Endothelial cell of umbilical vein (primary cell): ENCODE measurements at regions not wholly inside any gene's neighbourhood (a gene's known extent, or its start where the extent isn't known, plus 50 kb on each side); places are given as distances from the start of the nearest gene placed in this dataset.

Source experiments
- BruUV-seq: library from RNA; stranded (reverse); fragments of 400-500 nt; replicated peaks from 2 replicates; lab custom pipeline; 2021; lab: Mats Ljungman, UMichigan
- CTCF ChIA-PET: fragments of 300-600, 350-600 bp; sonication (Branson Sonifier 250); formaldehyde crosslinking; loops from one replicate; lab custom pipeline; 2021; ENCODE audit warnings: antibody characterized with exemption, inconsistent platforms; lab: Charles Lee
- POLR2A ChIA-PET: fragments of 300-600, 350-600 bp; sonication (Branson Sonifier 250); formaldehyde crosslinking; loops from one replicate; lab custom pipeline; 2021; ENCODE audit warnings: antibody characterized with exemption, inconsistent platforms; lab: Charles Lee
- DNase-seq: peaks from one replicate; pipeline ENCODE4 v3.0.0-alpha.2; 2011; ENCODE audit warnings: low read depth, low spot score
- FAIRE-seq: peaks from 2 replicates; lab custom pipeline; 2011; peaks lifted over from hg19 to GRCh38; lab: Jason Lieb, UNC
- H2AFZ ChIP-seq: 2 replicates; pipeline ENCODE4 v1.6.0; 2012; ENCODE audit warnings: low read depth, low read length, control low read depth, inconsistent platforms
- H3K27ac ChIP-seq: 2 replicates; pipeline ENCODE4 v1.5.1; 2011; ENCODE audit warnings: low read depth, mild to moderate bottlenecking, control low read depth, low read length, moderate library complexity; ENCODE audit not compliant: insufficient read depth
- H3K27me3 ChIP-seq, 2 experiments: 2 replicates each; pipeline versions ENCODE4 v1.6.0 to v1.6.1; 2011; ENCODE audit warnings: low read length in 2 of 2, mixed read lengths in 1 of 2; ENCODE audit not compliant: control insufficient read depth in 2 of 2, insufficient read depth in 2 of 2
- H3K36me3 ChIP-seq, 2 experiments: 2 replicates in 1 of 2; 3 replicates in 1 of 2; pipeline ENCODE4 v1.5.1; 2011; ENCODE audit warnings: low read length in 2 of 2, mild to moderate bottlenecking in 1 of 2, moderate library complexity in 1 of 2; ENCODE audit not compliant: control insufficient read depth in 2 of 2, insufficient read depth in 2 of 2; ENCODE audit errors: extremely low read depth in 1 of 2
- H3K4me1 ChIP-seq: 3 replicates; pipeline ENCODE4 v1.5.1; 2011; ENCODE audit warnings: mild to moderate bottlenecking, low read length; ENCODE audit not compliant: control insufficient read depth, insufficient read depth; ENCODE audit errors: extremely low read depth
- H3K4me2 ChIP-seq: 2 replicates; pipeline ENCODE4 v1.6.1; 2011; ENCODE audit warnings: low read length, control low read depth, mixed read lengths; ENCODE audit not compliant: insufficient read depth
- H3K4me3 ChIP-seq, 3 experiments: fragments of 200-600 bp in 1 of 3; sonication (generic), shearing (Covaris generic) in 1 of 3; replicated peaks in 1 of 3; 2 replicates each; pipeline ENCODE4 v1.5.1; 2011 to 2016; ENCODE audit warnings: control low read depth in 3 of 3, low read length in 3 of 3, mild to moderate bottlenecking in 2 of 3, inconsistent platforms in 1 of 3, low read depth in 1 of 3, moderate library complexity in 1 of 3; ENCODE audit not compliant: insufficient read depth in 1 of 3
- H3K79me2 ChIP-seq: 2 replicates; pipeline ENCODE4 v1.6.0; 2012; ENCODE audit warnings: low read length, inconsistent platforms; ENCODE audit not compliant: control insufficient read depth, insufficient read depth
- H3K9ac ChIP-seq: replicated peaks from 2 replicates; pipeline ENCODE3; 2011; ENCODE audit warnings: low read length, control low read depth; ENCODE audit not compliant: insufficient read depth; ENCODE audit errors: extremely low read depth
- H3K9me1 ChIP-seq: replicated peaks from 3 replicates; pipeline ENCODE4 v1.6.0; 2011; ENCODE audit warnings: mild to moderate bottlenecking, low read length; ENCODE audit not compliant: control insufficient read depth, insufficient read depth; ENCODE audit errors: extremely low read depth
- H3K9me3 ChIP-seq: replicated peaks from 2 replicates; pipeline ENCODE4 v1.5.1; 2012; ENCODE audit warnings: low read length, inconsistent platforms; ENCODE audit not compliant: control insufficient read depth, insufficient read depth
- H4K20me1 ChIP-seq: replicated peaks from 2 replicates; pipeline ENCODE3; 2011; ENCODE audit warnings: mild to moderate bottlenecking, low read length; ENCODE audit not compliant: control insufficient read depth, insufficient read depth; ENCODE audit errors: extremely low read depth
- EZH2 ChIP-seq: IDR thresholded peaks from 2 replicates; pipeline ENCODE4 v1.6.1; 2012; ENCODE audit warnings: borderline replicate concordance, low read depth, mild to moderate bottlenecking, moderate library complexity, low read length, inconsistent platforms; ENCODE audit not compliant: severe bottlenecking
- FOS ChIP-seq: IDR thresholded peaks from 2 replicates; pipeline ENCODE4 v1.6.1; 2011; ENCODE audit warnings: mild to moderate bottlenecking, low read length, moderate library complexity, borderline replicate concordance; ENCODE audit not compliant: insufficient read depth
- GATA2 ChIP-seq: IDR thresholded peaks from 2 replicates; pipeline ENCODE4 v1.7.0; 2011; ENCODE audit warnings: low read depth, mild to moderate bottlenecking, moderate library complexity, mixed read lengths, low read length; ENCODE audit not compliant: insufficient read length, insufficient read depth
- JUN ChIP-seq: IDR thresholded peaks from 2 replicates; pipeline ENCODE4 v1.6.1; 2011; ENCODE audit warnings: borderline replicate concordance, low read depth; ENCODE audit not compliant: insufficient read length, insufficient read depth
- MYC ChIP-seq: IDR thresholded peaks from one replicate; pipeline ENCODE4 v1.6.1; 2011; ENCODE audit warnings: mild to moderate bottlenecking, low read depth, low read length
- POLR2A ChIP-seq: IDR thresholded peaks from 2 replicates; pipeline ENCODE4 v1.6.1; 2012; ENCODE audit warnings: low read depth, mild to moderate bottlenecking, control low read depth, low read length
- POLR2AphosphoS5 ChIP-seq: IDR thresholded peaks from 2 replicates; pipeline ENCODE4 v1.6.1; 2012; ENCODE audit warnings: low read depth, mild to moderate bottlenecking, control low read depth, low read length, moderate library complexity; ENCODE audit not compliant: insufficient read depth
- dilution Hi-C: fragments of 300-500 bp; cut with MboI; formaldehyde crosslinking; loops from one replicate; pipeline ENCODE4 v1.15.0; 2019; ENCODE audit warnings: low sequenced_read_pairs; ENCODE audit not compliant: extremely low pct_ligation_motif_present
- intact Hi-C: fragments of 100-400 bp; cut with micrococcal nuclease; formaldehyde crosslinking; loops from one replicate; pipeline ENCODE4 v1.10.0; 2022
- TF ChIP-seq, protein P1 (sequence below): IDR thresholded peaks from 2 replicates; pipeline ENCODE4 v1.6.1; 2011; ENCODE audit not compliant: insufficient read depth, insufficient read length
- TF ChIP-seq, protein P2 (sequence below), 2 donors: IDR thresholded peaks; 1 replicate in 1 of 2; 2 replicates in 1 of 2; pipeline ENCODE4 v1.5.1; 2011; ENCODE audit warnings: low read length in 2 of 2, mild to moderate bottlenecking in 2 of 2, moderate library complexity in 2 of 2, control low read depth in 1 of 2, inconsistent platforms in 1 of 2, low read depth in 1 of 2; ENCODE audit not compliant: insufficient read depth in 1 of 2; ENCODE audit errors: extremely low read depth in 1 of 2

DNA sequence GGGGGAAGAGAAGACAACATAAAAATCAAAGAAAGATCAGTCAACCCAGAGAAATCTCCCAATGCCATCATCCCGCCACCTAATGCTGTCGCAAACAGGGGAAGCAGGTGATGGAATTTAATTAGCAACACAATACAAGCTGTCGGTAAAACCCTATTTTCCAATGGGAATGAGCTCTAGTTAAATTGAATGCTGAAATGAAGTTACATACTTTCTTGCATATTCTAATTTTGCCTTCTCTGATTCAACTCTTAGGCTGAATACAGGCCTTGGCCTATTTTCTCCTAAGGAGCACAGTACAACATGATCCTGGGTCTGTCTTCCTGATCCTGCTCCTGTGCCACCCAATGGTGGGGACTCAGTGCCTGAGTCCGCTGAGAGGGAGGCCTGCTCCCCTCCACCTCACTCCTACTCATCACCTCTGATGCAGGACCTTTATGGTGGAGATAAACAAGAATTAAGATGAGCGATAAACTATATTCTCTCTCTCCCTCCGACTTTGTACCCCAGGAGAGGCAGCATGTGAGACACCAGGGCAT, 238.8 kb downstream of the GXYLT1 start:
- H3K4me1 ChIP-seq = peaks cover 7% of the 10 kb centered on the region
- intact Hi-C loops (no loop called here), dilution Hi-C loops (no loop called here)
- H4K20me1 ChIP-seq = no peaks in the 10 kb centered on the region
- no TSS peak for BruUV-seq
- CTCF ChIA-PET = no interaction called here
- H3K9me3 ChIP-seq = no peaks in the 10 kb centered on the region
- H3K27me3 ChIP-seq = no peaks in the 10 kb centered on the region
- FAIRE-seq (no peak), DNase-seq (no peak)
- H3K4me2 ChIP-seq = no peak overlapping the region
- TF ChIP-seq EZH2 (no peak), MYC (no peak), POLR2AphosphoS5 (no peak), JUN (no peak), POLR2A (no peak), FOS (no peak), GATA2 (no peak)
- TF ChIP-seq, protein P1, sequence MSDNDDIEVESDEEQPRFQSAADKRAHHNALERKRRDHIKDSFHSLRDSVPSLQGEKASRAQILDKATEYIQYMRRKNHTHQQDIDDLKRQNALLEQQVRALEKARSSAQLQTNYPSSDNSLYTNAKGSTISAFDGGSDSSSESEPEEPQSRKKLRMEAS = no peak
- TF ChIP-seq, protein P2, sequence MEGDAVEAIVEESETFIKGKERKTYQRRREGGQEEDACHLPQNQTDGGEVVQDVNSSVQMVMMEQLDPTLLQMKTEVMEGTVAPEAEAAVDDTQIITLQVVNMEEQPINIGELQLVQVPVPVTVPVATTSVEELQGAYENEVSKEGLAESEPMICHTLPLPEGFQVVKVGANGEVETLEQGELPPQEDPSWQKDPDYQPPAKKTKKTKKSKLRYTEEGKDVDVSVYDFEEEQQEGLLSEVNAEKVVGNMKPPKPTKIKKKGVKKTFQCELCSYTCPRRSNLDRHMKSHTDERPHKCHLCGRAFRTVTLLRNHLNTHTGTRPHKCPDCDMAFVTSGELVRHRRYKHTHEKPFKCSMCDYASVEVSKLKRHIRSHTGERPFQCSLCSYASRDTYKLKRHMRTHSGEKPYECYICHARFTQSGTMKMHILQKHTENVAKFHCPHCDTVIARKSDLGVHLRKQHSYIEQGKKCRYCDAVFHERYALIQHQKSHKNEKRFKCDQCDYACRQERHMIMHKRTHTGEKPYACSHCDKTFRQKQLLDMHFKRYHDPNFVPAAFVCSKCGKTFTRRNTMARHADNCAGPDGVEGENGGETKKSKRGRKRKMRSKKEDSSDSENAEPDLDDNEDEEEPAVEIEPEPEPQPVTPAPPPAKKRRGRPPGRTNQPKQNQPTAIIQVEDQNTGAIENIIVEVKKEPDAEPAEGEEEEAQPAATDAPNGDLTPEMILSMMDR (IDR thresholded peaks at IDR 0.05; ENCODE audit: extremely low read depth in 1 of 2, insufficient read depth in 1 of 2, low read depth in 1 of 2, low read length in 2 of 2) = no peak
- no peak overlapping the region for H3K27ac ChIP-seq
- H2AFZ ChIP-seq = no peak overlapping the region
- POLR2A ChIA-PET = no interaction called here
- H3K36me3 ChIP-seq = no peaks in the 10 kb centered on the region
- no peaks in the 10 kb centered on the region for H3K79me2 ChIP-seq
- no peak overlapping the region for H3K9ac ChIP-seq
- H3K4me3 ChIP-seq = no peak overlapping the region
- H3K9me1 ChIP-seq = no peaks in the 10 kb centered on the region
